ENCODE measurements at regions not wholly inside any gene's neighbourhood (a gene's known extent, or its start where the extent isn't known, plus 50 kb on each side); places are given as distances from the start of the nearest gene placed in this dataset.
"Not testable (repeated sequence)": the region's sequence is repeated elsewhere in the genome, so short reads cannot be mapped to it uniquely, and the experiment has no call there.

DNA sequence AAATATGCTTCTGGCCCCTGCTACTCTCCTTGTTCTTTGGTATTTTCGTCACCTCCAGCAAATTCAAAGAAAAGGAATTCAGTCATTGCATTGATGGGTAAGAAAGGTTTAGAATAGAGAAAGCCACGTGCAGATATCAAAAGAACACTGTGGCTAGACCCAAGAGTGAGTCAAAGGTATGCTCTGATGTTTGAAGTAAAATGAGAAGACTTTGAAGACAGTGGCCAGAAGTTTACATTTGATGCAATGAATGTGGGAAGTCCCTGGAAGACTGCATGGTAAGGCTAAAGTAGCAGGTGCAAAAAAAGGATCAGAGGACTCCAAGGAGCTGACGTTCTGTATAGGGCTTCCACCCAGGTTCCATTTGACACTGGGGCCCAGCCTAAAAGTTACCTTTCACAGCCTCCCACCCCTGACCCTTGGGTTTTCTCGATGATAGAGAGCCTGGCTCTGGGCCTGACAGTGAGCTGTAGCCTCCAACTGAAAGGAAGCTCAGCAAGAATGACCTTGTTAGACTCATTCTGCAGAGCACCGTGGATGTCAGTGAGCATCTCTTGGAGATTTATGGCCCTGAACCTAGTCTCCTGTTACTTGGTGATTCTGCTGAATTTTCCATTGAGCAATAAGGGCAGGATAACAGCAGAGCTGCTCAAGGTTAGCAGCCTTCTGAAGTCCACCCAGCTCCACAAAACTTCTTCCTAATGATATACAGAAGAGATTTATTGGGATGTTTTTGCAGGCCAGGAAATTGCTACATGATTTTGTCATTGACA lies 223.7 kb upstream of the RBBP8 start:
- DNase-seq (ENCODE audit: low read depth), result peak; percentile 45
- no peak overlapping the region for H3K4me3 ChIP-seq (ENCODE audit: low read length)
- no peak for TF ChIP-seq CTCF (conservative IDR thresholded peaks at IDR 0.05; ENCODE audit: low read length)

DNA sequence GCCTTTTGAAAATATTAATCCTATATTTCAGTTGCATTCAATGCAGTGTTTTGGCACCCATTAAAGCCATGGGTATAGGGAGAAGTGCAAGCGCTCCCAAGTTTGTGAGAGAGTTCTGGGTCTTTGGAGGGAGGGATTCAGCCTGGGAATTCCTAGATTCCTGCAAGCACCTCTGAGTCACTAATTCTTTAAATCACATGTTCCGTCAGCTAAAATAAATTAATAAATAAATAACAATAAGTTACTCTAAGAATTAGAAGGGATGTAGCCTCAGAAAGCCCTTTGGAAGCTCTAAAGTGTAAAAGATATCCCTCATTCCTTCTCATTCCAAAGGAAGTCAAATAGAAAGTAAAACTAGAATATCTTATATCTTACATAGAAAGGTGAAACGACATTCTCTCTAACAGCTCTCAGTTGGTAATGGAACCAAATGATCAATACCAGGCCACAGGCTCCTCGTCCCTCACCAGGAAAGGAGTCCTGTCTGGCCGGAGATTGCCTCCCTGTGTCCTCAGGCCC lies 222.4 kb upstream of the RBBP8 start:
- no peak for TF ChIP-seq CTCF (conservative IDR thresholded peaks at IDR 0.05; ENCODE audit: low read length)
- H3K4me3 ChIP-seq (ENCODE audit: low read length), result peak overlapping the region; percentile 56
- DNase-seq (ENCODE audit: low read depth), result no peak

GRCh38 chr18:22711192-22711685 lies 221.9 kb upstream of the RBBP8 start:
- TF ChIP-seq CTCF (conservative IDR thresholded peaks at IDR 0.05; ENCODE audit: low read length), result no peak
- peak; percentile 20 for DNase-seq (ENCODE audit: low read depth)
- H3K4me3 ChIP-seq (ENCODE audit: low read length), result peak overlapping the region; percentile 56

DNA sequence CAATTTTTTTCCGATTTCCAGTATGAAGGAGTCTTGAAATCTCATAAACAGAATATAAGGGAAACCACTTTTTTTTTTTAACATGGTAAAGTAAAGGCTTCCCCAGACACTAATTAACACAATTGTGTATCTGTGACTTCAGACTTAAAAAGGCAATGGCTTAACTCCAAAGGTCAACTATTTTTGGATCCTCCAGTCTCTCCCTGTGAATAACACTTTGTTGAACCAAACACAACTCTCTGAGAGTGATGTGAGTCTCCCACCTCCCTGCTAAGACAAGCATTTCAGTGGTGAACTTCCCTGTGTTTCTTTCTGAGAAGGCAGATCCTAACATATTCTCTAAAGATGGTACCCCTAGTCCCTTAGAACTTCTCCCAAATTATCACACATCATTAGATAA lies 219.6 kb upstream of the RBBP8 start:
- DNase-seq (ENCODE audit: low read depth), result no peak
- no peak for TF ChIP-seq CTCF (conservative IDR thresholded peaks at IDR 0.05; ENCODE audit: low read length)
- H3K4me3 ChIP-seq (ENCODE audit: low read length), result no peak overlapping the region

DNA sequence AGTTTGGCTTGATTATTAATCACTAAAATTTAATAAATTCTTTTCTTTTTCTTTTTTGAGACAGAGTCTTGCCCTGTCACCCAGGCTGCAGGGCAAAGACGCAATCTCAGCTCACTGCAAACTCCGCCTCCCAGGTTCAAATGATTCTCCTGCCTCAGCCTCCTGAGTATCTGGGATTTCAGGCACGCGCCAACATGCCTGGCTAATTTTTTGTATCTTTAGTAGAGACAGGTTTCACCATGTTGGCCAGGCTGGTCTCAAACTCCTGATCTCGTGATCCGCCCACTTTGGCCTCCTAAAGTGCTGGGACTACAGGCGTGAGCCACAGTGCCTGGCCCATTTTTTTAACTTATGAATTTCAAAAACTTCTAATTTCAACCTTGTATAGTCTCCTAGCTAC lies 215.6 kb upstream of the RBBP8 start:
- DNase-seq (ENCODE audit: low read depth); H3K4me3 ChIP-seq (ENCODE audit: low read length): not testable (repeated sequence)

GRCh38 chr18:22723221-22723620 lies 209.9 kb upstream of the RBBP8 start:
- DNase-seq (ENCODE audit: low read depth), result no peak
- H3K4me3 ChIP-seq (ENCODE audit: low read length), result no peak overlapping the region
- TF ChIP-seq CTCF (conservative IDR thresholded peaks at IDR 0.05; ENCODE audit: low read length), result no peak

- no peak overlapping the region for H3K4me3 ChIP-seq (ENCODE audit: low read length)
- TF ChIP-seq CTCF (conservative IDR thresholded peaks at IDR 0.05; ENCODE audit: low read length), result no peak
- no peak for DNase-seq (ENCODE audit: low read depth)
Measured at GRCh38 chr18:22723773-22724172, 209.4 kb upstream of the RBBP8 start.
